ENCODE measurements at regions not wholly inside any gene's neighbourhood (a gene's known extent, or its start where the extent isn't known, plus 50 kb on each side); places are given as distances from the start of the nearest gene placed in this dataset.

DNA sequence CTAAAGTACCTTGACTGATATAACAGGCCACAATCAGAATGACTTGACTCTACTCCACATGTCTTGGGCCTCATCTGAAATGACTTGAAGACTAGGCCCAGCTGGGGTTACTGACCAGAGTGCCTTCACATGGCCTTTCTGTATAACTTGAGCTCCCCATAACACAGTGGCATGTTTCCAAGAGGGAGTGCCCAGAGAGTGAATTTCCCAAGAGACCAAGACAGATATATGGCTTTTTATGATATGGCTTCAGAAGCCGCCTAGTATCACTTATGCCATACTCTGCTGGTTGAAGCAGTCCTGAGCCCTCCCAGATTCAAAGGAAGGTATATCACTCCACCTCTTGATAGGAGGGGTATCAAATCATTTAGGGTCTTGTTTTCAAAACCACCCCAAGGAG, 357.5 kb upstream of the EEF2KMT start:
- Histone ChIP-seq H3K27ac (no peak overlapping the region), H3K36me3 (ENCODE audit: insufficient read depth, low read length) (no peaks in the 10 kb centered on the region), H3K9me3 (ENCODE audit: low read depth, low read length) (no peaks in the 10 kb centered on the region), H3K4me3 (no peak overlapping the region), H3K9ac (ENCODE audit: insufficient read length) (no peak overlapping the region)
- TF ChIP-seq EZH2 (IDR thresholded peaks at IDR 0.05) (no peak), POLR2AphosphoS5 (IDR thresholded peaks at IDR 0.05; ENCODE audit: borderline replicate concordance, low read depth, low read length) (no peak), FOXP2 (optimal IDR thresholded peaks at IDR 0.05; ENCODE audit: control extremely low read depth, extremely low read length, insufficient read depth) (no peak)
- no peak for DNase-seq (ENCODE audit: low read depth, low spot score)

- Histone ChIP-seq H3K27ac (no peak overlapping the region), H3K9ac (ENCODE audit: insufficient read length) (no peak overlapping the region), H3K4me3 (no peak overlapping the region), H3K36me3 (ENCODE audit: insufficient read depth, low read length) (no peaks in the 10 kb centered on the region), H3K9me3 (ENCODE audit: low read depth, low read length) (no peaks in the 10 kb centered on the region)
- TF ChIP-seq EZH2 (IDR thresholded peaks at IDR 0.05) (no peak), POLR2AphosphoS5 (IDR thresholded peaks at IDR 0.05; ENCODE audit: borderline replicate concordance, low read depth, low read length) (no peak), FOXP2 (optimal IDR thresholded peaks at IDR 0.05; ENCODE audit: control extremely low read depth, extremely low read length, insufficient read depth) (no peak)
- DNase-seq (ENCODE audit: low read depth, low spot score) = no peak
Measured at GRCh38 chr16:5454349-5454748, 356.8 kb upstream of the EEF2KMT start.

DNA sequence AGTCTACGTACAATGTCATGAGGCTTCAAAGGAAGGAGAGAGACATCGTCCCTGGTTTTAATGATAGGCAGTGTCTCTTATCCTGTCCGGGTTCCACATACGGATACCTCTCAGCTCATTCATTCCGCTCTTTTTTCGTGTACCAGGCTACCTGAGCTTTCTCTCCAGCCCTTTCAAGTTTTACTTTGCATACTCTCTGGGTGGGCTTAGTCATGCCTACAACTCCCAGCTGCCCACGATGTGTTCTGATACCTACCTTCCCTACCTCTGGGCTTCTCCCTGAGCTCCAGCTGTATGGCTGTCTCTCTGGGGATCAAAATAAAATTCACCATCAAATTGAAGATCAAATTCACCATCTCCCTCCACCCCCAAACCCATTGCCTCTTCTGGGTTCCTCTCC, 354.0 kb upstream of the EEF2KMT start:
- no peak for TF ChIP-seq POLR2AphosphoS5 (IDR thresholded peaks at IDR 0.05; ENCODE audit: borderline replicate concordance, low read depth, low read length)
- no peak for TF ChIP-seq EZH2 (IDR thresholded peaks at IDR 0.05)
- no peak for TF ChIP-seq FOXP2 (optimal IDR thresholded peaks at IDR 0.05; ENCODE audit: control extremely low read depth, extremely low read length, insufficient read depth)
- no peak overlapping the region for H3K4me3 ChIP-seq
- H3K9ac ChIP-seq (ENCODE audit: insufficient read length) = no peak overlapping the region

GRCh38 chr16:5450409-5451104, 353.0 kb upstream of the EEF2KMT start:
- no peak overlapping the region for H3K9ac ChIP-seq (ENCODE audit: insufficient read length)
- no peak overlapping the region for H3K4me3 ChIP-seq
- no peaks in the 10 kb centered on the region for H3K9me3 ChIP-seq (ENCODE audit: low read depth, low read length)
- H3K36me3 ChIP-seq (ENCODE audit: insufficient read depth, low read length) = no peaks in the 10 kb centered on the region
- no peak for DNase-seq (ENCODE audit: low read depth, low spot score)
- TF ChIP-seq EZH2 (IDR thresholded peaks at IDR 0.05) (no peak), FOXP2 (optimal IDR thresholded peaks at IDR 0.05; ENCODE audit: control extremely low read depth, extremely low read length, insufficient read depth) (no peak), POLR2AphosphoS5 (IDR thresholded peaks at IDR 0.05; ENCODE audit: borderline replicate concordance, low read depth, low read length) (no peak)
- no peak overlapping the region for H3K27ac ChIP-seq

More for the DNA sequence above, 354.0 kb upstream of the EEF2KMT start:
- H3K27ac ChIP-seq = no peak overlapping the region
- H3K36me3 ChIP-seq (ENCODE audit: insufficient read depth, low read length) = no peaks in the 10 kb centered on the region
- no peak for DNase-seq (ENCODE audit: low read depth, low spot score)
- no peaks in the 10 kb centered on the region for H3K9me3 ChIP-seq (ENCODE audit: low read depth, low read length)

GRCh38 chr16:5449901-5450300, 352.3 kb upstream of the EEF2KMT start:
- H3K27ac ChIP-seq = no peak overlapping the region
- H3K4me3 ChIP-seq = no peak overlapping the region
- no peak overlapping the region for H3K9ac ChIP-seq (ENCODE audit: insufficient read length)
- H3K9me3 ChIP-seq (ENCODE audit: low read depth, low read length) = no peaks in the 10 kb centered on the region
- no peaks in the 10 kb centered on the region for H3K36me3 ChIP-seq (ENCODE audit: insufficient read depth, low read length)
- DNase-seq (ENCODE audit: low read depth, low spot score) = no peak
- no peak for TF ChIP-seq EZH2 (IDR thresholded peaks at IDR 0.05)
- TF ChIP-seq POLR2AphosphoS5 (IDR thresholded peaks at IDR 0.05; ENCODE audit: borderline replicate concordance, low read depth, low read length) = no peak
- no peak for TF ChIP-seq FOXP2 (optimal IDR thresholded peaks at IDR 0.05; ENCODE audit: control extremely low read depth, extremely low read length, insufficient read depth)

- no peak overlapping the region for H3K9ac ChIP-seq (ENCODE audit: insufficient read length)
- H3K4me3 ChIP-seq = no peak overlapping the region
- no peaks in the 10 kb centered on the region for H3K9me3 ChIP-seq (ENCODE audit: low read depth, low read length)
- no peak overlapping the region for H3K27ac ChIP-seq
- TF ChIP-seq POLR2AphosphoS5 (IDR thresholded peaks at IDR 0.05; ENCODE audit: borderline replicate concordance, low read depth, low read length) = no peak
- no peak for TF ChIP-seq EZH2 (IDR thresholded peaks at IDR 0.05)
- TF ChIP-seq FOXP2 (optimal IDR thresholded peaks at IDR 0.05; ENCODE audit: control extremely low read depth, extremely low read length, insufficient read depth) = no peak
- H3K36me3 ChIP-seq (ENCODE audit: insufficient read depth, low read length) = no peaks in the 10 kb centered on the region
- no peak for DNase-seq (ENCODE audit: low read depth, low spot score)
Measured at GRCh38 chr16:5448798-5449197, 351.2 kb upstream of the EEF2KMT start.

DNA sequence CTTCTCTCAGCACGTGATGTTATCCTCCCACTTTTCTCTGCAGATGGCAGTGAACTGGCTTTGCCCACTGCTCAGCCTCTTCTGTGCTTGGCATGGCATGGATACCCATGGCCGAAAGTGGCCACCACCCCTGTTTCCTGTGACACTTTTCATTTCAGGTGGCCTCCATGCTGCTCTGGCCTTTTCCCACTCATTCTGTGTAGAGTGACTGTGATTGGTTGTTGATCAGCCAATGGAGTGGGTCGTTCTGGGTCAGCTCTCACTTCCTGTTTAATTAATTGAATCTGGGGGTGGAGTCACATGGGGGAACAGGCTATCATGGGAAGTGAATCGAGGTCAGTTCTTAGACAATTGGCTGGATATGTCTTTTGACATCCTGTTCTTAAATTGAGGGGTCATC, 350.1 kb upstream of the EEF2KMT start:
- no peaks in the 10 kb centered on the region for H3K9me3 ChIP-seq (ENCODE audit: low read depth, low read length)
- H3K27ac ChIP-seq = no peak overlapping the region
- DNase-seq (ENCODE audit: low read depth, low spot score) = no peak
- TF ChIP-seq EZH2 (IDR thresholded peaks at IDR 0.05) (no peak), FOXP2 (optimal IDR thresholded peaks at IDR 0.05; ENCODE audit: control extremely low read depth, extremely low read length, insufficient read depth) (no peak), POLR2AphosphoS5 (IDR thresholded peaks at IDR 0.05; ENCODE audit: borderline replicate concordance, low read depth, low read length) (no peak)
- no peak overlapping the region for H3K9ac ChIP-seq (ENCODE audit: insufficient read length)
- no peak overlapping the region for H3K4me3 ChIP-seq
- no peaks in the 10 kb centered on the region for H3K36me3 ChIP-seq (ENCODE audit: insufficient read depth, low read length)

DNA sequence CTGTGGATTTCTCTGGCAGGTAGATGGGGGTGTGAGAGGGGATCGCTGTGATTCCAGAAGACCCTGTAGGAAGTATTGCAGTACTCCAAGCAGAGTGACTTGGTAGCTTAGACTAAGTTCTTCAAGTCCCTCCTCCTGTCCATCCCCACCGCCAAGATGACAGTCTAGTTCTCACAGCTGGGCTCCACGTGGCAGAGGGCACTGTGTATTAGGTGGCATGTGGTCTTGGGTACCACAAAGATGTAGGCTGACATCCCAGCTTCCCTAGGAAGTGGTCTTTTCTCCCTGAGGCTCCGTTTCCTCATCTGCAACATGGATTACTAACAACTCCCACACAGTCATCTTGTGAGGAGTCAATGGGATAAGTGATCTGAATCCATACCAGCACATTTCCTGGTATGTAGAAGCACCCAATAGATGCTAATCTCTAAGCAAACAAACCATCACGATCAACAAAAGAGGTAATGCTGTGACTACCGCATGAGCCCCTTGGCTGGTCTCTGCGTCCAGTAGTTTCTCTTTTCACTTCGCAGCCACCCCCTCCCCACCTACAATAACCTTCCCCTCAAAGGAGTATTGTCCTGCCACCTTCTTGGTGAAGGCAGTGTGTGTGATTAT, 349.1 kb upstream of the EEF2KMT start:
- Histone ChIP-seq H3K9ac (ENCODE audit: insufficient read length) (no peak overlapping the region), H3K4me3 (no peak overlapping the region), H3K36me3 (ENCODE audit: insufficient read depth, low read length) (no peaks in the 10 kb centered on the region), H3K27ac (no peak overlapping the region), H3K9me3 (ENCODE audit: low read depth, low read length) (no peaks in the 10 kb centered on the region)
- TF ChIP-seq EZH2 (IDR thresholded peaks at IDR 0.05) (no peak), POLR2AphosphoS5 (IDR thresholded peaks at IDR 0.05; ENCODE audit: borderline replicate concordance, low read depth, low read length) (no peak), FOXP2 (optimal IDR thresholded peaks at IDR 0.05; ENCODE audit: control extremely low read depth, extremely low read length, insufficient read depth) (no peak)
- DNase-seq (ENCODE audit: low read depth, low spot score) = no peak

Data from SK-N-MC (cell line).